ENCODE measurements at regions not wholly inside any gene's neighbourhood (a gene's known extent, or its start where the extent isn't known, plus 50 kb on each side); places are given as distances from the start of the nearest gene placed in this dataset.

GRCh38 chr1:30610917-30611316 is 112.5 kb downstream of the MATN1 start:
- no peaks in the 10 kb centered on the region for H3K9me3 Mint-ChIP-seq

GRCh38 chr1:30609999-30610345 is 113.4 kb downstream of the MATN1 start:
- no peaks in the 10 kb centered on the region for H3K9me3 Mint-ChIP-seq
- H3K27ac Mint-ChIP-seq = no peak overlapping the region
- no peaks in the 10 kb centered on the region for H3K4me1 Mint-ChIP-seq
- H3K36me3 Mint-ChIP-seq (ENCODE audit: low read depth) = no peaks in the 10 kb centered on the region
- peaks cover 29% of the 10 kb centered on the region for H3K27me3 Mint-ChIP-seq (ENCODE audit: low read depth)
- no peak for TF ChIP-seq CTCF (IDR thresholded peaks at IDR 0.05; ENCODE audit: unreplicated experiment in 3 of 3)
- no peak overlapping the region for H3K4me3 Mint-ChIP-seq

More at GRCh38 chr1:30610917-30611316, 112.5 kb downstream of the MATN1 start:
- Mint-ChIP-seq H3K4me1 (no peaks in the 10 kb centered on the region), H3K4me3 (no peak overlapping the region), H3K27me3 (ENCODE audit: low read depth) (peaks cover 23% of the 10 kb centered on the region), H3K27ac (no peak overlapping the region), H3K36me3 (ENCODE audit: low read depth) (no peaks in the 10 kb centered on the region)
- TF ChIP-seq CTCF (IDR thresholded peaks at IDR 0.05; ENCODE audit: unreplicated experiment in 3 of 3) = no peak

GRCh38 chr1:30609336-30609998 is 113.9 kb downstream of the MATN1 start:
- H3K9me3 Mint-ChIP-seq = no peaks in the 10 kb centered on the region
- H3K36me3 Mint-ChIP-seq (ENCODE audit: low read depth) = no peaks in the 10 kb centered on the region
- peaks cover 30% of the 10 kb centered on the region for H3K27me3 Mint-ChIP-seq (ENCODE audit: low read depth)
- H3K27ac Mint-ChIP-seq = no peak overlapping the region
- no peak for TF ChIP-seq CTCF (IDR thresholded peaks at IDR 0.05; ENCODE audit: unreplicated experiment in 3 of 3)
- H3K4me1 Mint-ChIP-seq = no peaks in the 10 kb centered on the region
- H3K4me3 Mint-ChIP-seq = no peak overlapping the region

GRCh38 chr1:30607723-30608122 is 115.7 kb downstream of the MATN1 start:
- TF ChIP-seq CTCF (IDR thresholded peaks at IDR 0.05; ENCODE audit: unreplicated experiment in 3 of 3) = no peak
- no peak overlapping the region for H3K27ac Mint-ChIP-seq
- H3K36me3 Mint-ChIP-seq (ENCODE audit: low read depth) = no peaks in the 10 kb centered on the region
- no peak overlapping the region for H3K4me3 Mint-ChIP-seq
- H3K27me3 Mint-ChIP-seq (ENCODE audit: low read depth) = peaks cover 36% of the 10 kb centered on the region
- no peaks in the 10 kb centered on the region for H3K4me1 Mint-ChIP-seq
- no peaks in the 10 kb centered on the region for H3K9me3 Mint-ChIP-seq

- H3K36me3 Mint-ChIP-seq (ENCODE audit: low read depth) = no peaks in the 10 kb centered on the region
- no peaks in the 10 kb centered on the region for H3K4me1 Mint-ChIP-seq
- TF ChIP-seq CTCF (IDR thresholded peaks at IDR 0.05; ENCODE audit: unreplicated experiment in 3 of 3) = no peak
- H3K4me3 Mint-ChIP-seq = no peak overlapping the region
- no peak overlapping the region for H3K27ac Mint-ChIP-seq
- no peaks in the 10 kb centered on the region for H3K9me3 Mint-ChIP-seq
- peaks cover 39% of the 10 kb centered on the region for H3K27me3 Mint-ChIP-seq (ENCODE audit: low read depth)
These were observed 117.2 kb downstream of the MATN1 start for GRCh38 chr1:30606166-30606565.

- TF ChIP-seq CTCF (IDR thresholded peaks at IDR 0.05; ENCODE audit: unreplicated experiment in 3 of 3) = no peak
- no peaks in the 10 kb centered on the region for H3K36me3 Mint-ChIP-seq (ENCODE audit: low read depth)
- H3K4me3 Mint-ChIP-seq = no peak overlapping the region
These were observed 117.9 kb downstream of the MATN1 start for GRCh38 chr1:30605441-30605920.

More at GRCh38 chr1:30605441-30605920, 117.9 kb downstream of the MATN1 start:
- no peaks in the 10 kb centered on the region for H3K9me3 Mint-ChIP-seq
- no peak overlapping the region for H3K27ac Mint-ChIP-seq
- peaks cover 39% of the 10 kb centered on the region for H3K27me3 Mint-ChIP-seq (ENCODE audit: low read depth)
- H3K4me1 Mint-ChIP-seq = no peaks in the 10 kb centered on the region
